HUES6 (cell line): ENCODE measurements at regions not wholly inside any gene's neighbourhood (a gene's known extent, or its start where the extent isn't known, plus 50 kb on each side); places are given as distances from the start of the nearest gene placed in this dataset.

Experiments
- H3K27ac ChIP-seq: 2 replicates; pipeline ENCODE4 v1.7.0; 2013; ENCODE audit warnings: low read depth, mild to moderate bottlenecking, low read length, inconsistent platforms
- H3K27me3 ChIP-seq: 2 replicates; pipeline ENCODE4 v1.6.1; 2013; ENCODE audit warnings: low read length; ENCODE audit not compliant: control insufficient read depth, insufficient read depth
- H3K36me3 ChIP-seq: 2 replicates; pipeline ENCODE4 v1.6.1; 2013; ENCODE audit warnings: low read length; ENCODE audit not compliant: control insufficient read depth, insufficient read depth
- H3K4me1 ChIP-seq: 2 replicates; pipeline ENCODE4 v1.6.1; 2013; ENCODE audit warnings: low read length; ENCODE audit not compliant: control insufficient read depth, insufficient read depth
- H3K4me3 ChIP-seq: 2 replicates; pipeline ENCODE4 v1.5.1; 2013; ENCODE audit warnings: low read depth, low read length
- H3K9ac ChIP-seq: one replicate; pipeline ENCODE4 v1.6.1; 2013; ENCODE audit warnings: mild to moderate bottlenecking, low read length
- H3K9me3 ChIP-seq: 2 replicates; pipeline ENCODE4 v1.6.1; 2013; ENCODE audit warnings: low read depth, low read length; ENCODE audit not compliant: control insufficient read depth, insufficient read depth

DNA sequence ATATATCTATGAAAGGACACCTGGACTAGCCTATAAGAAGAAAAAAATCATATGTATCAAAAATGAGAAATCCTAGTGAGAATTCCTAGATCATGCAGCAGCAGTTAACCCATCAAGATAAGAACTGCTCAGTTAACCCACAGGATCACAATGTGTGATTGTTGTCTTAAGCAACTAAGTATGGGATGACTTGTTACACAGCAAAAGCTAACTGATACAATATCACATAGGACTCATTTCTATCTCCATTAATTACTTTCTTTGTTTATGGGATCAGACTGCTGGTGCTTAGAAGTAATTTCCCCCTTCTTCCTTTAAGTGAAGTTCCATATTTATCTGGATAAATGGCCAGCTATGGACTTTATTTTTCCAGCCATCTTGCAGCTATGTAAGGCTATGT, 280.8 kb upstream of the MARCKS start:
- peaks cover 10% of the 10 kb centered on the region for H3K9me3 ChIP-seq
- no peaks in the 10 kb centered on the region for H3K27me3 ChIP-seq
- H3K27ac ChIP-seq, result no peak overlapping the region
- H3K4me3 ChIP-seq, result no peak overlapping the region
- H3K4me1 ChIP-seq, result no peaks in the 10 kb centered on the region
- H3K36me3 ChIP-seq, result no peaks in the 10 kb centered on the region
- no peak overlapping the region for H3K9ac ChIP-seq

DNA sequence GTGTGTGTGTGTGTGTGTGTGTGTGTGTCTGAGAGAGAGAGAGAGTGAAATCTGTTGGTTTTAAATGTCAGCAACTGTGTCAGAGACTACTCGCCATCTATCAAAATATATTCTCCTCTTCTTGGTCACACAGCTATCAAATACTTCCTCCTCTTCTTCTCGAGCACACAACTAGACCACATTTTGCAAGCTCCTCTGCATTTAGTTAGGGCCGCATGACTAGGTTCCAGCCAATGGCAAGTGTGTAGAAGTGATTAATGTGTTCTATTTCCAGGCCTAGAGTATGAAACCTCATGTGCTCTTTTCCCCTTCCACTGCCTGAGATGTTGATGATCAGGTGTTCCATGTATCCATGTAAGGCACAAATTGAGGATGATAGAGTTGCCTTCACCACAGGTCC, 278.5 kb upstream of the MARCKS start:
- Histone ChIP-seq H3K36me3 (no peaks in the 10 kb centered on the region), H3K27ac (no peak overlapping the region), H3K4me3 (no peak overlapping the region), H3K9ac (no peak overlapping the region), H3K27me3 (no peaks in the 10 kb centered on the region), H3K9me3 (peaks cover 6% of the 10 kb centered on the region), H3K4me1 (no peaks in the 10 kb centered on the region)

DNA sequence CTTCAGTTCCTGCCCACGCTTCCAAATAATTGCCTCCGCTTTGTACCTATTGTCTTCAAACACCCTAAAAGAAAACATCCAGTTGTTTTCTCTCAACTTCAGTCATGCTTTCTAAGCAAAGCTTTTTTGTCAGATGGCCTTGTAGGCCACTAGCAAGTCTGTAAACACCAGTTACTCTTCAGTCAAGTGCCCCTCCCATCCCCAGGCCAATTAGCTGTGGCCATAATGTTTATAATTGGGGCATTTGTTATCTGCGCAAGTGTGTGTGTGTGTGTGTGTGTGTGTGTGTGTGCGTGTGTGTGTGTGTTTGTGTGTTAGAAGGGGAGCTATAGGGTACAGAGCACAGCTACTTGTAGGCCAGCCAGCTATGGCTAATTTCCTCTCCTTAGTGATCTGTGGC, 272.4 kb upstream of the MARCKS start:
- Histone ChIP-seq H3K9ac (no peak overlapping the region), H3K4me1 (peaks cover 29% of the 10 kb centered on the region), H3K27ac (no peak overlapping the region), H3K27me3 (no peaks in the 10 kb centered on the region), H3K9me3 (no peaks in the 10 kb centered on the region), H3K36me3 (no peaks in the 10 kb centered on the region), H3K4me3 (no peak overlapping the region)

DNA sequence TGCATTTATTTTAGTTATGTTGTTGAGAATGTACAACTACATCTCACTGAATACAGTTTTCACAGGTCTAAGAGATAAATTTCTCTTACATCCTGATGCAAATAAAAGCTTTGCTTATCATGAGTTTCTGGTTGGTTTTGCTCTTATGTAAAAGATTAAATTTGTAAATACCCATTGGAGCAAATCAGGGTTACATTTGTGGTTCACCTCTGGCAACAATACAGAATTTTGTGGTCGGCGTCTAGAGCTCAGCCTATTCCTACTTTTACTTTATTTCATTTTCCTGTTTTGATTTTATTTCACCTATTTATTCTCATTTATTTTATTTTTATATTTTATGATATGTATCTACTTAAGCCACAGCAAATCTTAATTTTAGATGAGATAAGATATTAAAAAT, 271.9 kb upstream of the MARCKS start:
- peaks cover 29% of the 10 kb centered on the region for H3K4me1 ChIP-seq
- no peak overlapping the region for H3K9ac ChIP-seq
- no peak overlapping the region for H3K4me3 ChIP-seq
- H3K9me3 ChIP-seq, result no peaks in the 10 kb centered on the region
- no peaks in the 10 kb centered on the region for H3K27me3 ChIP-seq
- H3K36me3 ChIP-seq, result no peaks in the 10 kb centered on the region
- H3K27ac ChIP-seq, result no peak overlapping the region

DNA sequence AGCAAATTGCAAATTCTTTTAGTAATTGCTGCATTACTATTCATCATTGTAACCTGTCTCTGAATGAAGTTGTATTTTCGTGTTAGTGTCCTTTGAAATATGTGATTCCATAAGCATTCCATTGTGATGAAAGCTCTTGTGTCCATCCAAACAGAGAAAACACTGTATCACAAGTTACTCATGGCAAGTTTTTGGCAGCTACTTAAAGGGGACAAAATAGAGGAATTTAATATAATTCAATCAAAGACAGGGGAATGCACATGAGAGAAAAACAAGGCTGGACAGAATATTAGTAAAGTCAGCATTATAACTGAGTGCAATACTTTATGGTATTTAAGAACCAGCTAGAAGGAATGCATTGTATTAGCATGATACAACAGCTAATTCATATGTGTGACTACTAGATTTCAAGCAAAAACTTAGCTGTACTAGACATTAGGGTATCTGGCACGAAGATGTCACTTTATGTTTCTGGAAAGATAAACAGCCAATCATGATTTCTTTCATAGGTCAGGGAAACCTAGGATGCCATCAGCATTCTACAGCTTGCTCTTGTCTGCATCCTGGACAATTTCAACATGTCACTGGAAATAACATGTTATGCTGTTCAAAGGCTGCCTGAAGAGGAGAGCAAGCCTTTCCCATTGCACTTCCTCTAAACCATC, 270.6 kb upstream of the MARCKS start:
- peak overlapping the region; percentile 24 for H3K4me3 ChIP-seq

DNA sequence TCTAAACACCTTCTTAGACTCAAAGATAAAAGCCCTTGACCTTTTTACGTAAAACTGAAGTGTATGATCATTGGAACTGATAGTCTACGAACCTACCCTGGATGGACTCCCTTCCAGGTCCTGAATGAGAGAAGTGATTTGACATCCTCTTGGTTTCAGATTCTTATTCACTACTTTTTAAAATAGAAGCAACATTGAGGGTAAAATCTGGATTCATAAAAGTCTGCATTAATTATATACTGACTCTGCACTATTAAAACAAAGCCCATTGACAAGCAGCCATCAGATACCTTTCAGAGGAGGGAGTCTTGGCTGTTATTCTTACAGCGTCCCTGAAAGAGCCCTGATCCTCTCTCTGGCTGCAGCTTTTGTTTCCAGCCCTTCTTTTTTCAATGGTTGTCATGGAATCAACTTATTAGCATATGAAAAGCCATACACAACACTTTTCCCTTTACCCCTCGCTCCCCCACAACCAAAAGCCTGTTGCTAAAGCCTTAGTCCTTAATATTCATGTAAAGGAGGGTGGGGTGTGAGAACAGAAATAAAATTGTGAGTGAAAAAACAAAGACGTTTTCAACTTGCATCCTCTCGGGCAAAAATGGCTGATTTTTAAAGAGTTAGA, 270.0 kb upstream of the MARCKS start:
- Histone ChIP-seq H3K9me3 (no peaks in the 10 kb centered on the region), H3K36me3 (no peaks in the 10 kb centered on the region), H3K27ac (peak overlapping the region; percentile 44), H3K4me3 (peak overlapping the region; percentile 24), H3K27me3 (no peaks in the 10 kb centered on the region), H3K9ac (peak overlapping the region; percentile 30), H3K4me1 (peaks cover 39% of the 10 kb centered on the region)

More for the DNA sequence above, 270.6 kb upstream of the MARCKS start:
- Histone ChIP-seq H3K9ac (no peak overlapping the region), H3K27ac (peak overlapping the region; percentile 44; the same call in 1 of the 2 replicates), H3K27me3 (no peaks in the 10 kb centered on the region), H3K9me3 (no peaks in the 10 kb centered on the region), H3K36me3 (no peaks in the 10 kb centered on the region), H3K4me1 (peaks cover 33% of the 10 kb centered on the region)

DNA sequence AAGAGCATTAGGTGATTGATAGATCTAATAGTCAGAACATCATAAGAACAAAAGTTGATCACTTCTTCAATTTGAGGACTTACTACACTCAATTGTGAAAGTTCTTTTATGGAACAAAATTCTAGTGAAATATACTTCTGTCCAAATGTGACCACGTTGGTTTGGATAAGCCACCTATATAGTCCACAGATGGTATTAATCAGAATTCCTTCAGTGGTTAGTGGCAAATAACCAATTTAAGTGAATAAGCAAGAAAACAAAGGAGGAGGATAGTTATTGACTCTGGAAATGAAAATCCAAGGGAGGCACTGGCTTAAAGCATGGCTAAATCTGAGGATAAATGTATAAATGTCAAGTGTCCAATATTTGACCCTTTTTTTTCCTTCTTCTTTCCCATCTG, 268.5 kb upstream of the MARCKS start:
- H3K27ac ChIP-seq, result no peak overlapping the region
- H3K36me3 ChIP-seq, result no peaks in the 10 kb centered on the region
- peaks cover 49% of the 10 kb centered on the region for H3K4me1 ChIP-seq
- no peaks in the 10 kb centered on the region for H3K27me3 ChIP-seq
- no peak overlapping the region for H3K4me3 ChIP-seq
- no peak overlapping the region for H3K9ac ChIP-seq
- no peaks in the 10 kb centered on the region; the same call in 1 of the 2 replicates for H3K9me3 ChIP-seq

DNA sequence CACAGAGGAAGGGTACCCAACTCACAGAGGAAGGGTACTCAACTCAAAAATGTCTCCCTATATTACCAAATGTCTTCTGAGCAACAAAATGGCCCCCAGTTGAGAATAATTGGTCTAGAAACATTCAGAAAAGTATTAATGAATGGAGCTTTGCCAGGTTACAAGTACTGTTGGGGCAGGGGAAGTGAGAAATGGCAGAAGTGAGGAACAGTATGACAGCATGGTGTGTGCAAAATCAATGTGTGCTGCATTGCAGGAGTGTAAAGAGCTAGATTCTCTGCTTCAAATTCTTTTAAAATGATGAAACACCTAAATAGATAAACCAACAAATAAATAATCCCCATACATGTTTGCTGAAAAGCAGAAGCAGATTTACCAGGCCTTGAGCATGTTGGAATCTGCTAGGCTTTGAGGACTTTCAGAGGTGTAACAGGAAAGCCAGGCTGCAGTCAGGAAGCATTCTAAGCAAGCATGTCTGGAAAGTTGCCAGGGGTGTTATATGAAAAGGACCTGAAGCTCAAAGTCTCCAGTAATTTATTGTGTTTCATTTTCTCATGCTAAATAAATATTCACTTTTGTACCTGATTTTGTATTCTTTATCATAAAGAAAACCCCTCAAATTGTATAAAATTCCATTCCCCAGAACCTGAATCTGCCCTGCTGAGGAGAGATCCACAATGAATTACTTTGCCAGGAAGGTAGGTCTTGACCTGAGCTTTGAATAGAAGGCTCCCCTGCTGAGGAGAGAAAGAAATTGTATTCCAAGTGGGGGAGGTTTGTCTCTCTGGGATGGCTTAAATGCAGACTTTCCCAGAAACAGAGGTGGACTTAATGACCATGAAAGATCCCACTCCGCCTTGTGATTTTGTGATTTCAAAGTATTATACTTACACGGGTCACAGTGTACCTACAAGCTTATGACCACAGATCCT, 265.0 kb upstream of the MARCKS start:
- no peak overlapping the region for H3K27ac ChIP-seq
- H3K9me3 ChIP-seq, result no peaks in the 10 kb centered on the region; the same call in 1 of the 2 replicates
- H3K4me3 ChIP-seq, result peak overlapping the region; percentile 8; the same call in 1 of the 2 replicates

DNA sequence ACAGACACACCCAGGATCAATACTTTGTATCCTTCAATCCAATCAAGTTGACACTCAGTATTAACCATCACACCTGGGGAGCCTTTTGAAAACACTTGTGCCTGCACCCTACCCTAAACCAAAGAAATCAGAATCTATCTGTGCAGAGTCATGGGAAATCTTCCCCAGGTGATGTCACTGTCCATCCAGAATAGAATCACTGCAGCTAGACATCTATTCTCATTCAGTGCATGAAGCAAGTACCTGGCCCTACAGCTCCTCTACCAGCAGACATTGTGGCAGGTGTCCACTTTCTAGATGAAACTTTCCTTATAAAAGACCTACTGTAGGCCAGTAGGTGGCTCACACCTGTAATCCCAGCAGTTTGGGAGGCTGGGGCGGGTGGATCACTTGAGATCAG, 262.4 kb upstream of the MARCKS start:
- Histone ChIP-seq H3K9me3 (no peaks in the 10 kb centered on the region; the same call in 1 of the 2 replicates), H3K27me3 (no peaks in the 10 kb centered on the region), H3K4me3 (no peak overlapping the region), H3K4me1 (peaks cover 30% of the 10 kb centered on the region), H3K9ac (no peak overlapping the region), H3K27ac (no peak overlapping the region), H3K36me3 (no peaks in the 10 kb centered on the region)

More for the DNA sequence above, 265.0 kb upstream of the MARCKS start:
- H3K36me3 ChIP-seq, result no peaks in the 10 kb centered on the region
- peaks cover 40% of the 10 kb centered on the region for H3K4me1 ChIP-seq
- H3K9ac ChIP-seq, result no peak overlapping the region
- no peaks in the 10 kb centered on the region for H3K27me3 ChIP-seq

DNA sequence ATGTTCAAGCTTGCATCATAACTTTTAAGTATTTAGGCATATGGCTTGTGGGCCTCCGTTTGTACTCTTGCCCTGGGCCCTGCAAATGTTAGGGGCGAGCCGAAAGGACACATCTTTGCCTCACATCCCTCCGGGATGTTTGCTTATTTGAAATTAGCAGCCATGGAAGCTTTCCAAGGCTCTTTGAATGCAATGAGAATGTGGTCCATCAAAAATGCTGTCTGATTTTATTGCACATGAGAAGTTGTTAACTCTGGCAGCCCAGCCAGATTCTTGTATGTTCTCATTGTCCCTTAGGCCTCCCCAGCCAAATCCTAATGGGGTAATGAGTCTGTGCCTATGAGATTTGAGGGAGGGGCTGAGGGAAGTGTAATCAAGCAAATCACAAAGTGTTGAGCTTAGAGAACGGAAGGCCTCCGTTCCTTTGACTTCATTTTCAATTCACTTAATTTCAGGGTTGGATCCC, 261.2 kb upstream of the MARCKS start:
- Histone ChIP-seq H3K36me3 (no peaks in the 10 kb centered on the region), H3K27me3 (no peaks in the 10 kb centered on the region), H3K4me1 (peaks cover 27% of the 10 kb centered on the region), H3K27ac (no peak overlapping the region), H3K4me3 (no peak overlapping the region), H3K9me3 (no peaks in the 10 kb centered on the region; the same call in 1 of the 2 replicates), H3K9ac (no peak overlapping the region)
